CMK (cell line): ENCODE measurements at regions not wholly inside any gene's neighbourhood (a gene's known extent, or its start where the extent isn't known, plus 50 kb on each side); places are given as distances from the start of the nearest gene placed in this dataset.

Source experiments
- DNase-seq: peaks from one replicate; pipeline ENCODE4 v3.0.0-alpha.2; 2010; ENCODE audit warnings: low read depth

DNA sequence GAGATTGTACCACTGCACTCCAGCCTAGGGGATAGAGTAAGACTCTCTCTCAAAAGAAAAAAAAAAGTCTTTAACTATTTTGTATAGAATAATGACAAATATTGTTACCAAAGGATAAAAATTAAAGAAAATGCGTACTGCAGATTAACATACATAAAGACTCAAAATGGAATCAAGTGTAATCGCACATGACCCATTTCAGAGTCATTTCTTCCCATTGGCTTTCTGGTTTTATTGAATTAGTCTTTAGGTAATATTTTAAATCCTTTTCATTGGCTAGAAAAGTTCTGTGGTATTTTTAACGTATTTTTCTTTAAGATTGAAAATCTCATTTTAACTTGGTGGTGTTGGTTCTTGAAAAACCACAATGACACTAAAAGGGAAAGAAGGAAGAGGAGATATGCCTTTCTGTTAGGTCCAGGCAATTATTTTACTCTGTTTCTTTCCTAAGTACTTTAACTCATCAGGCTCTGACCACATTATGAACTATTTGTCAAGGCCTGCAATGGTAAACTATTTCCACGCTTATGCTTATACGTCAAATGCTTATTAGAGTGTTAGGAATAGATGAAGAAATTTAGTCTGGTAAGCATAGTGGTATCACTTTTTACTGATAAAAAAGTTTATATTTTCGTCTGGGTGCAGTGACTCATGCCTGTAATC lies 52.3 kb downstream of the PLEKHG1 start:
- no peak for DNase-seq

DNA sequence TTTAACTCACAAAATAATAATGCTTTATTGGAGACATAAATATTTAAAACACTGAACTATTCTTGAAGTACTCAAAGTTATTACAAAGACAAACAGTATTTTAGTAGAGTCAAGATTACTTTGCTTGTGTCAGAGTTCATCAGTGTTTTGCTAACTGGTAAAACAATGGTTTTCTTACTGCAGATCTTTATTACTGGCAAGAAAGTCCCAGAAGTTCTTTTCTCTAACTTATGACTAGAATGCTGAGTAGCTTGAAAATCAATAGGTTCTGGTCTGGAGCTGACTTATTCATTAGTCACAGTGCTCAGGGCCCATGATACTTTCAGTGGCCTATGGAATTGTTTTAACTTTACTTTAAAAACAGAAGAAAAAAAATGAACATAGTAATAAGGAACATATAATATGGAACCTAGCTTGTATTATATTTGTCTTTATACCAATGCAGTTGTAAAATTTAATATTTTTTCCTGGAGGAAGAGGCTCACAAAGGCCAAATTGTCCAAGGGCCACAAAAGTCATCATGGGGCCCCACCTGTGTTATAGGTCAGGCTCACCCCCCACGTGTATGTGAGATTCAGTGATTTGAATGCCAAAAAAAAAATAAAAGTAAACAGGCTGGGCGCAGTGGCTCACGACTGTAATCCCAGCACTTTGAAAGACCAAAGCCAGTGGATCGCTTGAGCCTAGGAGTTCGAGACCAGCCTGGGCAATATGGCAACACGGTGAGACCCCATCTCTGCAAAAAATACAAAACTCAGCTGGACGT lies 53.3 kb downstream of the PLEKHG1 start:
- no peak for DNase-seq

DNA sequence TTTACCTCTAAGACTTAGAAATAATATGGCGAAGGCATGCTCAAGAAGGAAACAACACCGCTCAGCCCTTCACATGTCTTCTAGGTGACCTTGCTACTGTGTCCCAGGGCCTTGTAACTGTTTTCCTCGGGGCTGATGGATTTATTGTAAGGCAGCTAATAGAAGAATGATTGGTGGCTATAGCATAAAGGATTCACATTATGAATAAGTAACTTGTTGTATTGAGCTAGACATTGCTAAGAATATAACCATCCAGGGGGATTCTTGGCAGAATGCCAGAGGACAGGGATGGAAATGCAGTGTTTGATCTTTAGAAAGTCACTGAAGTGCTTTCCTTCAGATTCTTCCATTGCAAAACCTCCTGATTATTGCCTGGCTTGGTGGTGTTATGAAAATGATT lies 54.9 kb downstream of the PLEKHG1 start:
- no peak for DNase-seq

DNA sequence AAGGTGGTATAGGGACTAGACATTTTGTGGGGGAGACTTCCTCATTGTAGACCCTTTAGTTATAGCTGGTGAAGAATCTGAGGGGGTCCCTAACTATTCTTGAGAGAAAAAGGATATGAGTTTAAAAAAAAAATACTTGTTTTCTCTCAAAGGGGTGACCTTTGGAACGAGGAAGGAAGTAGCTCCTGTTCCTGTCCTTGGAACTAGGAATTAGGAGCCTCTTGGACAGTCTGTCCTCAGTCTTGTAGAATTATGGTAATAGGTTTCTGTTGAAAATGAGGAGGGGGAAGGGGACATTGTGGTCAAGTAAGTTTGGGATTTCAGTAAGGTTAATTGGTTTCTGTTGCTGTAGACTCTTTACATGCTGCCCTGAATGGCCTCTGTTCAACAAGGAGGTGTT lies 56.5 kb downstream of the PLEKHG1 start:
- DNase-seq: no peak

DNA sequence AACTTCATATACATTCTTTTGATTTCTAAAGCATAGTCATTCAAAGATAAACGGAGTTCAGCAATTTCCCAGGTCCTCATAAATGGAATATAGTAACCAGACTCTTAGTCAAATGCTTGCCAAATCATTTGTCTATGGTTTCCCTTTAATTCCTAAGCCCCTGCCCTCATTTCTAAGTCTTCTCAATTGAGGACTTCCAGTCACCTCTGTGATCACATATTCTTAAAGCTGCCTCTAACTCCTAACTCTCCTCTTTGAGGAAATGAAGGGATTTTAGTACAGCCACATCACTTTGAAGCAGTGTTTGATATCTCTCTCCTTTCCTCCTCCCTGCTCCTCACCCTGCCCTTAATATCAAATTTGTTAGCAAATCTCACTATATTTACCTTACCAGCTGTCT lies 58.7 kb downstream of the PLEKHG1 start:
- no peak for DNase-seq

DNA sequence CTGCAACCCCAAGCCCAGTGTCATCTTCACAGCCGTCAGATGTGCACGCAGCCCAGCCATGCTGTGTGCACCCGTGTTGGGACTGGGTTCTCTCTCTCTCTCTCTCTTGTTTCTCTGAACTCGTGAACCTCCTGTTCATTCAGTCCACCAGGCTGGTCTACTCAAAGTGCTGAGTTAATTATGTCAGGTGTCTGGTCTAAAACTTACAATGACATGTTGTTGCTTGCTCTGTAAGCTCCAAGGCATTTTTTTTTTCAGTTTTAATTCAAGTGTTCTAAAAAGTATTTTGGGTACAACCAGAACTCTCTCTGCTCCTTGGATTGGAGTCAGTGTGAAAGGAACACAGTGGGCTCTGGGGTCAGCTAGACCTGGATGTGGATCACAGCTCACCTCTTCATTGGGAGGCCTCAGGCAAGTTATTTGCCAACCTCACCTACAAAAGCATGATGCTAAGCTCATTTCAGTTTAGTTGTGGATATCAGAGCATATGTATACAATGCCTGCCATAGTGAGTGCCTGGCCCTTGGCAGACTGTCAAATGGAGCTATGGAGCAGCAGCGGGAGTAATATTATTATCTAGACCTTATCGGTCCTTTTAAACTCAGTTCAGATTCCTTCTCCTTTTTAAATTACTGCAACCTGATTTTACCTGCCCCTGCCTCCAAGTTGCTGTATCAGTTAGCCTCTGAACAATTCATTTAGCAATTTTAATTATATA lies 59.5 kb downstream of the PLEKHG1 start:
- no peak for DNase-seq

DNA sequence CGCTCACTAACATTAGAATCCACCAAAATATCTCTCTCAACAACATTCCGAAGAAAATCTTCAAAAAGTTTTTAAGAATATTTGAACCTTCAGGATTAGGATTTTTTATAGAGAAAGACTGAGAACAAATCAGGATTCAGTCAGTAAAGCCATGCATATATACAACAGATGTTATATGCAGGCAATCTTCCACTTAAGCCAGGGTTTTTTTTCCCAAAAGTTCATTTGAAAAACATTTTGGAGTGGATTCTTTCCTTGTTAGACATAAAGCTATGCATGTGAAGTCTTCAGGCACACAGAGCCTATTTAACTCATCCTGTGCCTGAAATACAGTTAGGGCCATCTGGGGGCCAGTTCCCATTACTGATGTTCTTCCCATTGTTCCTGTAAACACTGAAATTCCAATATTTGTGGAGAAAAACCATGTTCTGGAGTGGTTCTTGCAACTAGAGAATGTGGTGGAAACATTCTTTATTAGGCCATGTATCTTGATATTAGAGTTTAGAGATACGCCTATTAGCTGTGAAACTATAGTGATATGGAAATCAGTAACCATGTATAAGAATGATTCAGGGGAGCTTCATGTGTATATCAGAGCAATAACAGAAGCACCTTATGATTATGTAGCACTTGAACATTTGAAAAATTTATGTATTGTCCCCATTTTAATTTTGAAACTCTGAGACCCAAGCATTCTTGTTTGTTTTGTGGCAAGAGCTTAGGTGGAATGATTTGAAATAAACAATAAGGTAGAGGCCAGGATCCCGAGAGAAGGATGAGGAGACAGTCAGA lies 61.7 kb downstream of the PLEKHG1 start:
- no peak for DNase-seq

DNA sequence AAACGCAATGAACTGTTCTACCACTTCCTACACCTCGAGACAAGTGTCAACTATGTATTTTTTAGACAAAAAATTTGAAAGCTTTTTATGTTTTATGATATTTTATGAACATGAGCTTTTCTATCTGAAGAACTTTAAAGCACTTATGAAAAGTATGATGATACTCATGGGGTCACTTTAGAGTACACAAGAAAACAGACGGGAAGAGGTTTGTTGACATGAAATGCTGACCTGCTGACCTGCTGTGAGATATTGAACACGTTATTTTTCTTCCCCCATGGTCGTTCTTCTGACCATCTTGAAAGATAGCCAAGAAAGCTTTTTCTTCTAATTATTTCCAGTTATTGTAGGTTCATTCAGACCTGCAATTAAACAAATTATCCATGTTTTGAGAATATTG lies 63.1 kb downstream of the PLEKHG1 start:
- DNase-seq: no peak

DNA sequence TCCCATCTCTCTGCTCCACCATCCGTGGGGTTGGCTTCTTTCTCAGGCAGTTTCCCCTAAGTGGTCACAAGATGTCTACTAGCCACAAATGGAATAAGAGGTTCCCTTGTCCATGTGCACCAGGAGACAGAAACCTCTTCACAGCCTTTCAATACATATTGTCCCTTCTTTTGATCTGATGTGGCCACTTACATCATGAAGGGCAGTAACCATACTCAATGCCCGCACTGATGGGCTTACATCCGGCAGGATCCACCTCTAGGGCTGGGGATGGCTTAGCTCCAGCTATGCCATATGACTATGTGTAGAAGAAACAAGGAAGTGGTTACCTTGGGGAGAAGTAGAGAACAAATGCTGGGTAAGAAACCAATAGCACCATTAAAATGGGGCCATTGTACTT lies 64.4 kb downstream of the PLEKHG1 start:
- no peak for DNase-seq

DNA sequence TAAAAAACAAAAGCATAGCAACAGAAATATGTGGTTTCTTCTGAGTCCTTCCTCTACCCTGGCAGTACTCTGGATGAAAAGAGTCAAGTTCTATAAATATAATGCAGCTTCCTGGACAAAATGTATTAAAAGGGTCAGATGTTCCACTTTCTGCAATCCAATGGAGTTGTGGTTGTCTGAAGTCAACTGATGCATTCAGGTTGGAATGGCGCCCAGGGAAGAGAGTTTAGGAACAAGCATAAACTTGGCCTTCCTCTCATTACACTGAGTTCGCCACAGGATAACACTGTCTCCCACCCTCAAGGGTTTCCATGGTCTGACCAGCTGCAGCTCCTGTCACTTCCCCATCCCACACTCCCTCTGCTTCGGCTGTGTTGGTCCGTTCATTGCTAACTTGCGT lies 66.4 kb downstream of the PLEKHG1 start:
- DNase-seq: no peak

DNA sequence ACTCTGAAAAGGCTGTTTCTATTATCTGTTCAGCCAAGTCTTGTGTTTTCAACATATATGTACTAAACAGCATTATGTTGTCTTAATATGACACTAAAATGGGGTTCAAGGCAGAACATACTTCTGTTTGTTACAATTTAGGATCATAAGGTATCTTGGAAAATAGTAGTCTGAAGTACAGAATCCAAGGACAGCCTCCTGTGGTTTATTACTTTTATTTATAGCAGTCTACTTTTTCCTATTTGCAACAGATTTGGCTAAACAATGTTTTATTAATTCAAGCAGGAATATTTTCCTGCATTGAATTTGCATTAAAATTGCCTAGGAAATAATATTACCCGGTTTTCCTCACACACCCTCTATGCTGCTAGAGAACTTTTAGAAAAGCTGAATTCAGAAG lies 67.7 kb downstream of the PLEKHG1 start:
- DNase-seq: no peak

DNA sequence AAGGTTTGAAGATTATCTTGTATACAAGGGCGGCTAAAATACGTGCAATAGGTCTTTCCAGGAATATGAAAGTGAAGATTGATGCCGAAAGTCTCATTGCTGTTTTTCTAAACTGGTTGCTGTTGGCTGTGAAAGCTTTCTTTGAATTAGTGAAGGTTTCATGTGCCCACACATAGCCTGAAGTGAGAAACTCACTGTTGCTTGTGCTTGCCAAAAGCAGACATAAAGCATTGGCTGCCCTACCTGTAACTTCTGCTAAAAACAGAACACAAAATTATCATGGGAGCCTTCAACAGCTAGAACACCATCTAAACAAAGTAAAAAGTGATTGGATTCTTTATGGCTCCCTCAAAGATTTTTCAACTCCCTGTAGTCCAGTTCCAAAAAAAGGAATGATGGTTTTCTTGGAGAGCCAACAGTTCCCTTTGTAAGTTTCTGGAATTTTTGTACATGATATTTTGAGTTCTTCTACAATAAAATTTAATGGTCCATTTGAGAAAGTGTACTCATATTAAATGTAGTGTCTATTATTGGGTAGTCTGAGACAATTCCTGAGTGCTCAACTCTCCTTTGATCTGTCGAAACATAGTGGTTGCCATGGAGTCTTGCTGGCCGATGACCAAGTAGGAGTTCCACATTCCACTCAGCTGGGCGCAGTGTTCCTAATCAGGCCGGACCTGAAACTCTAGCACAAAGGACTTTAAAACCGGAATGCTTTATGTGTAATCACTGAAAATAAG lies 68.5 kb downstream of the PLEKHG1 start:
- DNase-seq: no peak

DNA sequence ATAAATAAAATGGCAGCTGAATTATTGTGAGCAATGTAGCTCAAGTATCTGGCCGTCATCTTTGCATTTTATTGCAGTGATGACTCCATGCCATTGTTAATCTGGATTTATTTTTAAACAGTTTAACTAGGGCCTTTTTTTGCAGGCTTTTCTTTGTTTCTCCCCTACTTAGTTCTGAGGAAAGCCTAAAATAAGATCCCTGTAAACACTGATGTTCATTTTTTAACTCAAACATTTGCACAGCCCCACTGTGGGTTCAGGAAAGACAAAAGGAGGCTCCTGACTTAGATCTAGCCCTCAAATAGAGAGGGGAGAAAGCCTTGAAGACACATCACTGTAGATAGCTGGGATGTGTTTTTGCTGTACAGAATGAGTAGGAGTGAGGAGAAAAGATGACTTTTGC lies 69.2 kb downstream of the PLEKHG1 start:
- DNase-seq: no peak

DNA sequence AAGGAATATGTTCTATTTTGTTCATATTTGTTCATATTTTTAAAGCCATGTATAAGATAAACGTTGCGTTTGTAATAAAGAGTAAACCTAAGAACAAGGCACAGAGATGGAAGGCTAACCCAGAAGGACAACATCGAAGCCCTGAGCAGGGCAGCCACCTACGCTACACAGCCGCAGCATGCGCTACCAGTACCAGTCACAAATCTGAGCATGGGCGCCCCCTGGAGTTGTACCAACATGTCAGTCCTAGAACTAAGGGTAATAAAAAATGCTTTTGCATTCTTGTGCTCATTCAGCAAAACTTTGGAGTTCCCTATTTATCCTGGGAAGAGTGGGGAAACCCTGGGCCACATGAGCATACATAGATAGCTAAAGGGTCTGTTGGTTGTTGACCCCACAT lies 70.6 kb downstream of the PLEKHG1 start:
- no peak for DNase-seq

DNA sequence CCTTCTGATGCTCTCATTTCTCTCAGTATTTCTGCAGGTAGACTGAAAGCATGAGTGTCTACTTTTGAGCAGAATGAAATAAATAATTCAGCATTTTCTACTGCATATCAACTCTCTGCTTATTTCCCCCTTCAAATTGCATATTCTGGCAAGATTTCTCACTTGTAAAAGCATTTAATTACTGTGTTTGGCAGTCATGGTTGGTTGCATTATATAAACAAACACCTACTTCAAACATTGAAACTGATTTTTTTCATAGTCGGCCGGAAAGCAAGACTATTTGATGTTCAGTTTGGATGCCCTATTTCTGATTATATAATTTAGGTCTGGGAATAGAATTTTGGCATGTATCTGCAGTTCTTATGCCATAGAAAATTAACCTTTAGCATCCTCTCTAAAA lies 73.1 kb downstream of the PLEKHG1 start:
- DNase-seq: no peak

DNA sequence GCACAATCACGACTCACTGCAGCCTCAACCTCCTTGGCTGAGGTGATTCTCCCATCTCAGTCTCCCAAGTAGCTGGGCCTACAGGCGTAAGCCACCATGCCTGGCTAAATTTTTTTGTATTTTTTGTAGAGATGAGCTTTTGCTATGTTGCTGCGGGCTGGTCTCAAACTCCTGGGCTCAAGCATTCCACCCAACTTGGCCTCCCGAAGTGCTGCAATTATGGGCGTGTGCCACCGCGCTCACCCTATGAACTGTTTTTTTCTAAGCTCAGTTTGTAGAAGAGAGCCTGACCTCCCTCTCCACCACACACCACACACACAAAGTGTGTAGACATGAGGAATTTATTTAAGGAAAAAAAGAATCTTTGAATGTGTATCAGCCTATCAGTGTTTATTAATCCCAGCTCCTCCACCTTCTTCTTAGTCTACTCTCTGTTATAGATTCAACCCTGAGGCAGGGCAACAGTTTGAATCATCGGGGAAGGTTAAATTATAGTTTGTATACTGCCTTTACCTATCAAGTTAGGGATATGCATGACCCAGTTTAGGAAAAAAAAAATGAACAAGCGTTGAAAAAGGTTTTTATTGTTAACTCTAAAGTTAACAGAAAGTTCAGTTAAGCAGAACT lies 74.1 kb downstream of the PLEKHG1 start:
- DNase-seq: no peak

DNA sequence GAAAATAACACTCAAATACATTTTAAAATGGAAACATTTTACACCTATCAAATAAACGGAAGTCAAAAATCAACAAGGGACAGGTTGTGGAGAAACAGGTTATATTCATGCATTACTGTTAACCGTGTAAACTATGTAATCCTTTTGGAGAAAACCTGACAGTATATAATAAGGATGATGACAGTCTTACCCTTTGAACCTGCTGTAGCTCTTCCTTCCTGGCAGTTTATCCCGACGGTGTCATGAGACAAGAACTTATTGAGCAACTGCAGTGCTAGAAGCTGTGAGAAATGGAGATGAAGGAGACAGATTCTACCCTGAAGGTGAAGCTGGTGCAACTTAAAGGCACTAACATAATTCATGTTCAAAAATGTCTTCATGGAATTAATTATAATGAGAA lies 76.7 kb downstream of the PLEKHG1 start:
- DNase-seq: no peak

DNA sequence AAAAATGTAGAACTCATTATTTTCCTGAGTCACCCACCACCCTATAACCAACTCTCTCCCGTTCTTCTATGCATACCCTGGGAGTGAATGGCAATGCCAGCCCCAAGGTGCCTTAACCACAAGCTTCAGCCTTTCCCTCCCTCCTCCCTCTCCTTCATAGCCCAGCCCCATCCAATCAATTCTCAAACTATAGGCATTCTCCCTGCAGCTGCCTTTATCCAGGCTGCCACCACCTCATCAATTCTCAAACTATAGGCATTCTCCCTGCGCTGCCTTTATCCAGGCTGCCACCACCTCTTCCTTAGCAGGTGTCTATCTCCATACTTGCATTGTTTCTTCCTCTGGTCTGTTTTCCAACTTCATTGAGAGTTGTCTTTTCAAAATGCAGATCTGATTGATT lies 77.1 kb downstream of the PLEKHG1 start:
- no peak for DNase-seq

DNA sequence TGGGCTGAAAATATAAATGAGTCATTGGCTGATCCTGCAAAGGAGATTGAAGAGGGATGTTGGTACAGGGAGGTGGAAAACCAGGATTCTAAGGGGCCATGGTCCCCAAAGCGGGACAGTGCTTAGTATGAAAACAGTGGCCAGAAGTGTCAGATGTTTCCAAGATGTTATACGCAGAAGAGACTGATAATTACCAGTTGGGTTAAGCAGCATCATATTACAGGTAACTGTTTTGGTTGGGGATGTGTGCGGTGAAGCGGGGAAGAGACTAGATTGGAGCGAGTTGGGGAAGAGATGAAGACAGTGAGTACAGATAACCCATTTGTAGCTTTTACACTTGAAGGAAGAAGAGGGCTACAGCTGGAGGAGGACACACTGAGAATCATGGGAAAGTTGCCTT lies 80.8 kb downstream of the PLEKHG1 start:
- DNase-seq: no peak

DNA sequence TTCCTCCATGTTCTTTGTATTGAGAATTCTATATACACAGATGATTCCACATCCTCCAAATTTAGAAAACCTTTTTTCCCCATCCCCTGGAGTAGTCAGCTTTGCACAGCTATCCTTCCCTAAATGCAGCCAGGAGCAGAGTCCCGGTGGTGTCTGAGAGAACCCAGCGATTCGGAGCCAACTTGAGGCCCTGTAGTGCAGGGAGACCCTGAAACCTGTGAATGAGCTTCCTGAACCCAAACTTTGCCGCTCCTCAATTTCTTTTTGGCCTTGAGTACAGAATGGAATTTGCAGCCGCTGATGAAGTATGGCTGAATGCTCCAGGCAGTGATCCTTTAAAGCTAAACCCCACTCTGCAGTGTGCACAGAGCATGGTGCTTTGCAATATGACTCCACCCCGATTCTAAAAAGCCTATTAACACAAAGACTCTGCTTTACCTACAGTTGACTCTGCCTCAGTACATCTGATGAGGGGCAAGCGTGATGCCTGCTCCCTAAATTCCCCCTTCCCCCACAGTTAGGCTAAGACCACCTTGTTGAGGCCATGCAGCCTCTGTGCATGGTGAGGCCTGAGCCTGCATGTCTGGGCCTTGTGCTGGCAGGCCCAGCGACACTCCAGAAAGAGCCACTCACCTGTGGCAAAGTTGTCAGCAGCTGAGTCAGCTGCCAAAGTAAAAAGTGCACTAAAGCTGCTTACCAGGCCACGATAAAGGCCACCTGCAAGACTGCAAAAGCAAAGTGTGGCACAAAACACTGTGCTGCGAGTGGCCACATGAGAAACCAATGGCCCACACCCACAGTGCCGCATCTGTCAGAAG lies 82.1 kb downstream of the PLEKHG1 start:
- DNase-seq: no peak
